Testis (tissue), 2 donors: ENCODE measurements at regions not wholly inside any gene's neighbourhood (a gene's known extent, or its start where the extent isn't known, plus 50 kb on each side); places are given as distances from the start of the nearest gene placed in this dataset.

Source experiments
- DNase-seq: peaks from one replicate; pipeline ENCODE4 v3.0.0-alpha.2; 2019
- H3K27ac ChIP-seq, 2 donors: fragments of 200-600 bp; sonication (generic); one replicate each; pipeline ENCODE4 v1.5.1; 2019
- H3K27me3 ChIP-seq: fragments of 200-600 bp; sonication (generic); one replicate; pipeline ENCODE4 v1.5.1; 2019
- H3K36me3 ChIP-seq: fragments of 200-600 bp; sonication (generic); one replicate; pipeline ENCODE4 v1.5.1; 2017; ENCODE audit warnings: low read depth; ENCODE audit errors: missing control alignments
- H3K4me1 ChIP-seq: fragments of 200-600 bp; sonication (generic); one replicate; pipeline ENCODE4 v1.5.1; 2019
- H3K4me3 ChIP-seq, 2 donors: fragments of 200-600 bp; sonication (generic); one replicate each; pipeline ENCODE4 v1.5.1; 2017 to 2019
- H3K9me3 ChIP-seq: fragments of 200-600 bp; sonication (generic); one replicate; pipeline ENCODE4 v1.5.1; 2017
- CTCF ChIP-seq, 3 experiments: fragments of 450-650 bp in 2 of 3; fragments of 200-600 bp in 1 of 3; sonication (generic) in 1 of 3; IDR thresholded peaks; one replicate each; pipeline ENCODE4 v1.5.1; 2016 to 2019; ENCODE audit warnings: antibody characterized with exemption in 3 of 3, mild to moderate bottlenecking in 2 of 3, moderate library complexity in 1 of 3
- POLR2A ChIP-seq: fragments of 450-650 bp; IDR thresholded peaks from one replicate; pipeline ENCODE4 v1.6.1; 2017; ENCODE audit warnings: antibody characterized with exemption, mild to moderate bottlenecking, moderate library complexity
- WGBS, 2 donors: methylation state at CpG; one replicate each; pipeline ENCODE4 v1.1.5; 2018; 5-methylcytosine and 5-hydroxymethylcytosine counted together
- intact Hi-C: fragments of 100-400 bp; cut with DNase I; formaldehyde crosslinking; loops from one replicate; pipeline ENCODE4 v1.15.1; 2023; ENCODE audit warnings: low total_unique reads

GRCh38 chr3:74027121-74027520 lies 402.4 kb upstream of the PDZRN3 start:
- intact Hi-C loops: no loop called here
- Histone ChIP-seq H3K4me1 (no peaks in the 10 kb centered on the region), H3K36me3 (no peaks in the 10 kb centered on the region), H3K27me3 (no peaks in the 10 kb centered on the region), H3K4me3 (no peak overlapping the region), H3K27ac (no peak overlapping the region), H3K9me3 (no peaks in the 10 kb centered on the region)
- TF ChIP-seq CTCF (IDR thresholded peaks at IDR 0.05) (no peak), POLR2A (no peak)
- WGBS, 2 donors: 52 to 79% methylated on average over 7 of the region's 7 CpGs
- DNase-seq: no peak

- Histone ChIP-seq H3K4me3 (no peak overlapping the region), H3K9me3 (no peaks in the 10 kb centered on the region), H3K4me1 (no peaks in the 10 kb centered on the region), H3K27ac (no peak overlapping the region), H3K36me3 (no peaks in the 10 kb centered on the region), H3K27me3 (no peaks in the 10 kb centered on the region)
- DNase-seq: no peak
- no peak for TF ChIP-seq POLR2A
- TF ChIP-seq CTCF (IDR thresholded peaks at IDR 0.05): no peak
- WGBS, 2 donors: 93 to 97% methylated on average over 2 of the region's 2 CpGs
- intact Hi-C loops: no loop called here
These were observed 398.7 kb upstream of the PDZRN3 start for GRCh38 chr3:74023395-74023794.

- H3K4me1 ChIP-seq: no peaks in the 10 kb centered on the region
- H3K27me3 ChIP-seq: no peaks in the 10 kb centered on the region
- H3K9me3 ChIP-seq: no peaks in the 10 kb centered on the region
- 86 to 89% methylated on average over 2 of the region's 2 CpGs for WGBS, 2 donors
- H3K4me3 ChIP-seq: no peak overlapping the region
- DNase-seq: no peak
- no peak overlapping the region for H3K27ac ChIP-seq
- H3K36me3 ChIP-seq: no peaks in the 10 kb centered on the region
- intact Hi-C loops: no loop called here
- TF ChIP-seq CTCF (IDR thresholded peaks at IDR 0.05) (no peak), POLR2A (no peak)
These were observed 396.7 kb upstream of the PDZRN3 start for GRCh38 chr3:74021449-74021848.

- 76 to 78% methylated on average over 4 of the region's 4 CpGs for WGBS, 2 donors
- TF ChIP-seq CTCF (IDR thresholded peaks at IDR 0.05) (no peak), POLR2A (no peak)
- no peak for DNase-seq
- no peaks in the 10 kb centered on the region for H3K27me3 ChIP-seq
- H3K36me3 ChIP-seq: no peaks in the 10 kb centered on the region
- H3K9me3 ChIP-seq: no peaks in the 10 kb centered on the region
- H3K27ac ChIP-seq: no peak overlapping the region
- H3K4me1 ChIP-seq: no peaks in the 10 kb centered on the region
- intact Hi-C loops: no loop called here
- no peak overlapping the region for H3K4me3 ChIP-seq
These were observed 385.5 kb upstream of the PDZRN3 start for GRCh38 chr3:74009961-74010844.

- H3K27me3 ChIP-seq: no peaks in the 10 kb centered on the region
- 52 to 53% methylated on average over 3 of the region's 3 CpGs for WGBS, 2 donors
- intact Hi-C loops: no loop called here
- no peak for DNase-seq
- H3K27ac ChIP-seq: no peak overlapping the region
- H3K4me3 ChIP-seq: no peak overlapping the region
- TF ChIP-seq CTCF (IDR thresholded peaks at IDR 0.05): no peak
- TF ChIP-seq POLR2A: no peak
- H3K36me3 ChIP-seq: no peaks in the 10 kb centered on the region
- no peaks in the 10 kb centered on the region for H3K9me3 ChIP-seq
- H3K4me1 ChIP-seq: no peaks in the 10 kb centered on the region
These were observed 379.6 kb upstream of the PDZRN3 start for GRCh38 chr3:74004386-74004785.
